ENCODE measurements at regions not wholly inside any gene's neighbourhood (a gene's known extent, or its start where the extent isn't known, plus 50 kb on each side); places are given as distances from the start of the nearest gene placed in this dataset.

DNA sequence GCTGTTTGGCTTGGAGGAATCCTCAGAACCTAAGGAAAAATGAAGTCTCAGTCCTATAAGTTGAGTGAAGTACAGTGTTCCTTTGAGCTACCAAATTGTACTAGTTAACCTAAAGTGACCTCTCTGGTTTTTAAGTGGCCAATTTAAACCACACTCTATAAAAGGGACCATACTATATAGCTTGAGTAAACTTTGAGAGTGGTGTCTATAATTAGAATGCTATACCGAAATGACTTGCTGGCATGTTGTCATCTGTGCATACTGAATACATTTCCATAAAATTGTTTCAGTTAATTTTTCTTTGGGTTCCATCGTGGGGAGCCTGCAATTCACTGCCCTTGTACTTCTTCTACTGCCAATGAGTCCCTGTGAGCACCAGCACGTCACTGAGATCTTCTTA lies 151.1 kb downstream of the DKK1 start:
- TF ChIP-seq, protein P1, sequence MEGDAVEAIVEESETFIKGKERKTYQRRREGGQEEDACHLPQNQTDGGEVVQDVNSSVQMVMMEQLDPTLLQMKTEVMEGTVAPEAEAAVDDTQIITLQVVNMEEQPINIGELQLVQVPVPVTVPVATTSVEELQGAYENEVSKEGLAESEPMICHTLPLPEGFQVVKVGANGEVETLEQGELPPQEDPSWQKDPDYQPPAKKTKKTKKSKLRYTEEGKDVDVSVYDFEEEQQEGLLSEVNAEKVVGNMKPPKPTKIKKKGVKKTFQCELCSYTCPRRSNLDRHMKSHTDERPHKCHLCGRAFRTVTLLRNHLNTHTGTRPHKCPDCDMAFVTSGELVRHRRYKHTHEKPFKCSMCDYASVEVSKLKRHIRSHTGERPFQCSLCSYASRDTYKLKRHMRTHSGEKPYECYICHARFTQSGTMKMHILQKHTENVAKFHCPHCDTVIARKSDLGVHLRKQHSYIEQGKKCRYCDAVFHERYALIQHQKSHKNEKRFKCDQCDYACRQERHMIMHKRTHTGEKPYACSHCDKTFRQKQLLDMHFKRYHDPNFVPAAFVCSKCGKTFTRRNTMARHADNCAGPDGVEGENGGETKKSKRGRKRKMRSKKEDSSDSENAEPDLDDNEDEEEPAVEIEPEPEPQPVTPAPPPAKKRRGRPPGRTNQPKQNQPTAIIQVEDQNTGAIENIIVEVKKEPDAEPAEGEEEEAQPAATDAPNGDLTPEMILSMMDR (IDR thresholded peaks at IDR 0.05): no peak
- TF ChIP-seq POLR2A (IDR thresholded peaks at IDR 0.05): no peak
